Suprapubic skin (tissue), 4 donors: ENCODE measurements at regions not wholly inside any gene's neighbourhood (a gene's known extent, or its start where the extent isn't known, plus 50 kb on each side); places are given as distances from the start of the nearest gene placed in this dataset.

Experiments
- POLR2A ChIP-seq, 2 donors: fragments of 450-650 bp; IDR thresholded peaks; one replicate each; pipeline ENCODE4 v1.6.1; 2017; ENCODE audit warnings: antibody characterized with exemption in 2 of 2, mild to moderate bottlenecking in 2 of 2, moderate library complexity in 2 of 2
- POLR2AphosphoS5 ChIP-seq, 3 donors: sonication (generic); formaldehyde crosslinking; IDR thresholded peaks; one replicate each; pipeline ENCODE4 v1.6.1; 2017; ENCODE audit warnings: antibody characterized with exemption in 3 of 3
- TF ChIP-seq, protein P1 (sequence below), 2 donors: fragments of 200-600 bp in 1 of 2; fragments of 450-650 bp in 1 of 2; sonication (generic) in 1 of 2; IDR thresholded peaks; one replicate each; pipeline ENCODE4 v1.5.1; 2016 to 2019; ENCODE audit warnings: antibody characterized with exemption in 2 of 2, mild to moderate bottlenecking in 1 of 2, moderate library complexity in 1 of 2

GRCh38 chr6:138013959-138014358 lies 93.3 kb downstream of the PERP start:
- TF ChIP-seq, protein P1, sequence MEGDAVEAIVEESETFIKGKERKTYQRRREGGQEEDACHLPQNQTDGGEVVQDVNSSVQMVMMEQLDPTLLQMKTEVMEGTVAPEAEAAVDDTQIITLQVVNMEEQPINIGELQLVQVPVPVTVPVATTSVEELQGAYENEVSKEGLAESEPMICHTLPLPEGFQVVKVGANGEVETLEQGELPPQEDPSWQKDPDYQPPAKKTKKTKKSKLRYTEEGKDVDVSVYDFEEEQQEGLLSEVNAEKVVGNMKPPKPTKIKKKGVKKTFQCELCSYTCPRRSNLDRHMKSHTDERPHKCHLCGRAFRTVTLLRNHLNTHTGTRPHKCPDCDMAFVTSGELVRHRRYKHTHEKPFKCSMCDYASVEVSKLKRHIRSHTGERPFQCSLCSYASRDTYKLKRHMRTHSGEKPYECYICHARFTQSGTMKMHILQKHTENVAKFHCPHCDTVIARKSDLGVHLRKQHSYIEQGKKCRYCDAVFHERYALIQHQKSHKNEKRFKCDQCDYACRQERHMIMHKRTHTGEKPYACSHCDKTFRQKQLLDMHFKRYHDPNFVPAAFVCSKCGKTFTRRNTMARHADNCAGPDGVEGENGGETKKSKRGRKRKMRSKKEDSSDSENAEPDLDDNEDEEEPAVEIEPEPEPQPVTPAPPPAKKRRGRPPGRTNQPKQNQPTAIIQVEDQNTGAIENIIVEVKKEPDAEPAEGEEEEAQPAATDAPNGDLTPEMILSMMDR (IDR thresholded peaks at IDR 0.05): no peak
- no peak for TF ChIP-seq POLR2A (IDR thresholded peaks at IDR 0.05)
- TF ChIP-seq POLR2AphosphoS5 (IDR thresholded peaks at IDR 0.05): peak in 2 of 3 donors; percentile 28 to 48
